Right atrium auricular region (tissue), 2 donors: ENCODE measurements at regions not wholly inside any gene's neighbourhood (a gene's known extent, or its start where the extent isn't known, plus 50 kb on each side); places are given as distances from the start of the nearest gene placed in this dataset.

ENCODE experiments used
- DNase-seq: peaks from one replicate; pipeline ENCODE4 v3.0.0-alpha.2; 2019; ENCODE audit warnings: low spot score
- H3K27ac ChIP-seq, 2 donors: fragments of 200-600 bp; sonication (generic); 1 replicate in 1 of 2; 2 replicates in 1 of 2; pipeline ENCODE4 v1.5.1; 2016 to 2019
- H3K27me3 ChIP-seq, 2 donors: fragments of 200-600 bp; sonication (generic); one replicate each; pipeline versions ENCODE4 v1.5.1 to v1.6.0; 2017 to 2019
- H3K36me3 ChIP-seq: fragments of 200-600 bp; sonication (generic); one replicate; pipeline ENCODE4 v1.5.1; 2016
- H3K4me1 ChIP-seq, 2 donors: fragments of 200-600 bp; sonication (generic); one replicate each; pipeline versions ENCODE4 v1.5.1 to v1.6.0; 2017 to 2019
- H3K4me3 ChIP-seq, 2 donors: fragments of 200-600 bp; sonication (generic); 1 replicate in 1 of 2; 2 replicates in 1 of 2; pipeline ENCODE4 v1.5.1; 2017 to 2019; ENCODE audit warnings: mild to moderate bottlenecking in 1 of 2, moderate library complexity in 1 of 2
- H3K9me3 ChIP-seq, 2 donors: fragments of 200-600 bp; sonication (generic); one replicate each; pipeline ENCODE4 v1.5.1; 2019
- CTCF ChIP-seq, 2 donors: fragments of 200-600 bp; sonication (generic); IDR thresholded peaks; one replicate each; pipeline ENCODE4 v1.5.1; 2019; ENCODE audit warnings: antibody characterized with exemption in 2 of 2

DNA sequence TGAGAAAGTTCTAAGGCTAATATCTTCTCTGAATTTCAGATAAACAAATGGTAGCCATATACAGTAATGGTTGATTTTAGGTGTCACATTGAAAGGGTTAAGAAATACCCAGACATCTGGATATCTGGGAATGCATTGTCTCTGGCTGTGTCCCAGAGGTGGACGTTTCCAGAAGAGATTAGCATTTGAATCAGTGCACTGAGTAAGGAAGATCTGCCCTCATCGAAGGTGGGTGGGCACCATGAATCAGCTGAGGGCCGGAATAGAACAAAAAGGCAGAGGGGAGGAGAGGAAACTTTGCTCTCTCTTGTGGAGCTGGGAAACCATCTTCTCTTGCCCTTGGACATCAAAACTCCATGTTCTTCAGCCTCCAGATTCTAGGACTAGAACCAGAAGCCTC lies 554.4 kb downstream of the IRX1 start:
- Histone ChIP-seq H3K36me3 (no peaks in the 10 kb centered on the region), H3K9me3 (no peaks in the 10 kb centered on the region), H3K4me3 (no peak overlapping the region), H3K27me3 (no peaks in the 10 kb centered on the region), H3K27ac (no peak overlapping the region), H3K4me1 (no peaks in the 10 kb centered on the region)
- no peak for DNase-seq
- TF ChIP-seq CTCF (IDR thresholded peaks at IDR 0.05), result no peak

DNA sequence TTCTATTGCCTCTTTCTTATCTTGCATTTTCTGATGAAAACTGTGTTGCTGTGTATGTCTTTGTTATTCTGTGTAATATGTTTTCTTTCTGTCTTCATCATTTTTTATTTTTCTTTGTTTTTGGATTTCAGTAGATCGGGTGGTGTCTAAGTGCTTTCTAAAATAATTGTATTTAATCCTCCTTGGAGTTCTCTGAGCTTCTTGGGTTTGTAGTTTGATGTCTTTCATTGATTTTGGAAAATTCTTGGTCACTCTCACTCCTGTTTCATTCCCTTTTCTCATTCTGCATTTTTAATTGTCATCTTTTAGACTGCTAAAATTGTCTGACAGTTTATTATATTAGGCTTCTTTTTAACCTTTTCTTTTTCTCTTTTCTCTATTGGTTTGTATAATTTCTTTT lies 560.5 kb downstream of the IRX1 start:
- no peak overlapping the region for H3K4me3 ChIP-seq
- no peaks in the 10 kb centered on the region for H3K4me1 ChIP-seq
- H3K27ac ChIP-seq, result no peak overlapping the region
- H3K9me3 ChIP-seq, result peaks cover 0 to 10% of the 10 kb centered on the region in 2 donors
- no peaks in the 10 kb centered on the region for H3K27me3 ChIP-seq
- TF ChIP-seq CTCF (IDR thresholded peaks at IDR 0.05), result no peak
- H3K36me3 ChIP-seq, result no peaks in the 10 kb centered on the region
- DNase-seq, result no peak

GRCh38 chr5:4156889-4157288 lies 561.3 kb downstream of the IRX1 start:
- Histone ChIP-seq H3K36me3 (no peaks in the 10 kb centered on the region), H3K27me3 (no peaks in the 10 kb centered on the region), H3K9me3 (peaks cover 0 to 10% of the 10 kb centered on the region in 2 donors), H3K4me3 (no peak overlapping the region), H3K27ac (no peak overlapping the region), H3K4me1 (no peaks in the 10 kb centered on the region)
- DNase-seq, result no peak
- no peak for TF ChIP-seq CTCF (IDR thresholded peaks at IDR 0.05)

GRCh38 chr5:4158750-4159447 lies 563.3 kb downstream of the IRX1 start:
- TF ChIP-seq CTCF (IDR thresholded peaks at IDR 0.05), result no peak
- no peaks in the 10 kb centered on the region for H3K36me3 ChIP-seq
- no peak overlapping the region for H3K27ac ChIP-seq
- no peak for DNase-seq
- peaks cover 0 to 10% of the 10 kb centered on the region in 2 donors for H3K9me3 ChIP-seq
- H3K27me3 ChIP-seq, result no peaks in the 10 kb centered on the region
- H3K4me3 ChIP-seq, result no peak overlapping the region
- H3K4me1 ChIP-seq, result no peaks in the 10 kb centered on the region

DNA sequence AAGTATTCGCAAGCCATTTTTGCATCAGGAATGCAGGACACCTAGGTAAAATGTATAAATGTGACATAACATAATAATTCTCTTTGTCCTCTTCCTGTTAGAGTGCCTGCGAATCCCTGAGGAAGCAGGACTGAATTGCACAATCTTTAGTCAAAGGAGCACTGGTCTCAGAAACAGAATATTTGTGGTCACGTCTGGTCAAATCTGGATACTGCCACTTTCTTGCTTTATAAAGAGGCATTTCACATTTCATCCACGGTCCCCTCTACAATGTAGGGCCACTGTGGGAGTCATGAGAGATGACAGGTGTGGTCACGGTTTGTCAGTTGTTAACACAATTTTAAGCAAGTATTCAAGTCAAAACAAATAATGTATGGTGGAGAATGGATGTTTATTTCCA lies 564.0 kb downstream of the IRX1 start:
- no peak for TF ChIP-seq CTCF (IDR thresholded peaks at IDR 0.05)
- H3K9me3 ChIP-seq, result peaks cover 0 to 10% of the 10 kb centered on the region in 2 donors

DNA sequence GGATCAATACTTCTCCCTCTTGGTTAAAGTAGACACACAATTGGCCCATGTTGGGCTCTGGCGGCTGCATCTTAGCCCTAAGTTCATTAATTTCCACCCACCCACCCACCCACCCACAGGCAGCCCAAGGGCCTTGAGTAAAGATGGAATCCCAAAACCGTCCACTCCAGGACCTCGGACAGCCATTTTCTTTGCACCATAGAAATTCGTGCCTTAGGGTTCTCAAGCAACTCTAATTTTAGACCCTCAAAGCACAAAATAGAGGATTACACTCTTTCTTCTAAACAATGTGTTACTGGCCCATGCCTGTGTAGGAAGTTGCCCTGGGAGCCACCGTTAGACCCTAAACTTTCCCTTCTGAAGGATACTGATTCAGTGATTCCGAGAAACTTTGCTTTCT lies 568.5 kb downstream of the IRX1 start:
- no peak for DNase-seq
- Histone ChIP-seq H3K36me3 (no peaks in the 10 kb centered on the region), H3K27ac (no peak overlapping the region), H3K4me1 (no peaks in the 10 kb centered on the region), H3K4me3 (no peak overlapping the region), H3K27me3 (no peaks in the 10 kb centered on the region), H3K9me3 (no peaks in the 10 kb centered on the region)
- no peak for TF ChIP-seq CTCF (IDR thresholded peaks at IDR 0.05)

More for the DNA sequence above, 564.0 kb downstream of the IRX1 start:
- DNase-seq, result no peak
- no peaks in the 10 kb centered on the region for H3K36me3 ChIP-seq
- H3K27me3 ChIP-seq, result no peaks in the 10 kb centered on the region
- H3K27ac ChIP-seq, result no peak overlapping the region
- H3K4me1 ChIP-seq, result no peaks in the 10 kb centered on the region
- H3K4me3 ChIP-seq, result no peak overlapping the region
